OCI-LY7 (cell line): ENCODE measurements at regions not wholly inside any gene's neighbourhood (a gene's known extent, or its start where the extent isn't known, plus 50 kb on each side); places are given as distances from the start of the nearest gene placed in this dataset.

Source experiments
- CTCF ChIP-seq: fragments of 200-600 bp; sonication (generic); conservative IDR thresholded peaks from 2 replicates; pipeline ENCODE4 v1.5.1; 2014; ENCODE audit warnings: mild to moderate bottlenecking, antibody characterized with exemption, low read length, moderate library complexity, mixed read lengths
- EZH2phosphoT487 ChIP-seq: fragments of 200-600 bp; sonication (generic); IDR thresholded peaks from 2 replicates; pipeline ENCODE4 v1.6.1; 2018; ENCODE audit warnings: low read depth, borderline replicate concordance, mild to moderate bottlenecking, mixed run types, antibody characterized with exemption, low read length, moderate library complexity, mixed read lengths

- no peak for TF ChIP-seq CTCF
- TF ChIP-seq EZH2phosphoT487, result no peak
Measured at GRCh38 chr4:60930866-60931265, 269.3 kb upstream of the ADGRL3 start.
